ENCODE measurements at regions not wholly inside any gene's neighbourhood (a gene's known extent, or its start where the extent isn't known, plus 50 kb on each side); places are given as distances from the start of the nearest gene placed in this dataset.

DNA sequence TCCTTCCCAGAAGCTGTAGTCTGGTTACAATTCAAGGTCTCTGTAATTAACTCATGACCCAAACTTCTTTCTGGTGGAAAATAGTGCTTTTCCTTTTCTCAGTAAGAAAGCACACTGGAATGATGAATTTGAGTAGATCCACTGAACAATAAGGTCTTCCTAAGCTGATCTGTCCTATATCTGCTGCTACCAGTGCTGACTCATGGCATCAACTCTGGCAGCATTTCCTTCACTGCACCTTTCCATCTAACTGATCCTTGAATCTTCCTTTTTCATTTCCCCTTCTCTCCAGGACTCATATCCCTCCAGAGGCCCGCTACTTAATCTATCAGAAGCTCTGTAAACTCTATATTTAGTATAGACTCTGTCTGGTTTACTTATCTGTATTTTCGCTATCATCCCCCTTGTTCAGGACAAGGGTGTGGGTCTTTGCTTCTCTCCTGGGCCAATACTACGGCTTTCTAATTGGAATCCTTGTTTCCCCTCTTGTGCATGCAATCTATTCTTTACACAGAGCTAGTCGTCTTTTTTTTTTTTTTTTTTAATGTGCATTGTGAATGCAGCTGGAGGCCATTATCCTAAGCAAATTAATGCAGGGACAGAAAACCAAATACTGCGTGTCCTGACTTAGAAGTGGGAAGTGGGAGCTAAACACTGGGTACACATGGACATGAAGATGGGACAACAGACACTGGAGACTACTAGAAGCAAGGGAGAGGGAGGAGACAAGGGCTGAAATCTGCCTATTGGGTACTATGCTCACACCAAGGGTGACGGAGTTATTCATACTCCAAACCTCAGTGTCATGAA is 192.2 kb upstream of the RPS23 start:
- no peak for TF ChIP-seq CTCF (IDR thresholded peaks at IDR 0.05 in 2 of 3, conservative IDR thresholded peaks at IDR 0.05 in 1 of 3; ENCODE audit: borderline replicate concordance in 1 of 3, insufficient read depth in 1 of 3, low read depth in 2 of 3, low read length in 2 of 3)
- TF ChIP-seq SP1 (IDR thresholded peaks at IDR 0.05; ENCODE audit: low read depth), result no peak
- no peak for TF ChIP-seq POLR2A (IDR thresholded peaks at IDR 0.05; ENCODE audit: borderline replicate concordance, extremely low read depth, insufficient read depth, insufficient read length)
- TF ChIP-seq, protein P1, sequence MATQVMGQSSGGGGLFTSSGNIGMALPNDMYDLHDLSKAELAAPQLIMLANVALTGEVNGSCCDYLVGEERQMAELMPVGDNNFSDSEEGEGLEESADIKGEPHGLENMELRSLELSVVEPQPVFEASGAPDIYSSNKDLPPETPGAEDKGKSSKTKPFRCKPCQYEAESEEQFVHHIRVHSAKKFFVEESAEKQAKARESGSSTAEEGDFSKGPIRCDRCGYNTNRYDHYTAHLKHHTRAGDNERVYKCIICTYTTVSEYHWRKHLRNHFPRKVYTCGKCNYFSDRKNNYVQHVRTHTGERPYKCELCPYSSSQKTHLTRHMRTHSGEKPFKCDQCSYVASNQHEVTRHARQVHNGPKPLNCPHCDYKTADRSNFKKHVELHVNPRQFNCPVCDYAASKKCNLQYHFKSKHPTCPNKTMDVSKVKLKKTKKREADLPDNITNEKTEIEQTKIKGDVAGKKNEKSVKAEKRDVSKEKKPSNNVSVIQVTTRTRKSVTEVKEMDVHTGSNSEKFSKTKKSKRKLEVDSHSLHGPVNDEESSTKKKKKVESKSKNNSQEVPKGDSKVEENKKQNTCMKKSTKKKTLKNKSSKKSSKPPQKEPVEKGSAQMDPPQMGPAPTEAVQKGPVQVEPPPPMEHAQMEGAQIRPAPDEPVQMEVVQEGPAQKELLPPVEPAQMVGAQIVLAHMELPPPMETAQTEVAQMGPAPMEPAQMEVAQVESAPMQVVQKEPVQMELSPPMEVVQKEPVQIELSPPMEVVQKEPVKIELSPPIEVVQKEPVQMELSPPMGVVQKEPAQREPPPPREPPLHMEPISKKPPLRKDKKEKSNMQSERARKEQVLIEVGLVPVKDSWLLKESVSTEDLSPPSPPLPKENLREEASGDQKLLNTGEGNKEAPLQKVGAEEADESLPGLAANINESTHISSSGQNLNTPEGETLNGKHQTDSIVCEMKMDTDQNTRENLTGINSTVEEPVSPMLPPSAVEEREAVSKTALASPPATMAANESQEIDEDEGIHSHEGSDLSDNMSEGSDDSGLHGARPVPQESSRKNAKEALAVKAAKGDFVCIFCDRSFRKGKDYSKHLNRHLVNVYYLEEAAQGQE (IDR thresholded peaks at IDR 0.05; ENCODE audit: low read depth), result no peak
- no peak for TF ChIP-seq CEBPB (IDR thresholded peaks at IDR 0.05; ENCODE audit: low read depth)
- TF ChIP-seq POLR2AphosphoS5 (IDR thresholded peaks at IDR 0.05; ENCODE audit: low read depth, low read length), result no peak
- no peak for TF ChIP-seq EZH2phosphoT487 (IDR thresholded peaks at IDR 0.05; ENCODE audit: borderline replicate concordance)
- TF ChIP-seq YY1 (IDR thresholded peaks at IDR 0.05; ENCODE audit: extremely low read depth, insufficient replicate concordance, low read depth, low read length), result no peak
